ENCODE measurements at regions not wholly inside any gene's neighbourhood (a gene's known extent, or its start where the extent isn't known, plus 50 kb on each side); places are given as distances from the start of the nearest gene placed in this dataset.

DNA sequence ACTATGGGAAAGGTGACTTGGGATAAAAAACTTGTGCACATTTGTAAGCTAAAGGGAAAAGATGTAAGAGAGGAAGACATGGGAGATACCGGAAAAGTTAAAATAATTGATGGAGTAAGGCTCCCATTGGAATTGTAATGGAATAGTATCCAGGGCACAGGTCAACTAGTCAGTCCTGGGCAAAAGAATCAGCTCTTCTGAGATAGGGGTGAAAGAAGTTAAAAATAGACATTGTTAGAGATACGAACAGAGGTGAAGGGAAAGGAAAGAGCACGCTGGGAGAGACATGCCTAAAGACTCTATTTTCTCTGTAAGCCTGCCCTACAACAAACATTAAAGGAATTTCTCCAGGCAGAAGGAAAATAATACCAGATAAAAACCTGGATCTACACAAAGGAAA is 101.6 kb downstream of the SLC41A2 start:
- Histone ChIP-seq H3K4me3 (replicated peaks; ENCODE audit: insufficient read depth, low read length) (no peak overlapping the region), H3K27me3 (ENCODE audit: insufficient read depth, poor library complexity, severe bottlenecking) (no peaks in the 10 kb centered on the region), H3K27ac (replicated peaks) (no peak overlapping the region)
- TF ChIP-seq GABPA (IDR thresholded peaks at IDR 0.05; ENCODE audit: low read depth), result no peak
- TF ChIP-seq SPI1 (IDR thresholded peaks at IDR 0.05; ENCODE audit: borderline replicate concordance, low read depth), result no peak
- TF ChIP-seq, protein P1, sequence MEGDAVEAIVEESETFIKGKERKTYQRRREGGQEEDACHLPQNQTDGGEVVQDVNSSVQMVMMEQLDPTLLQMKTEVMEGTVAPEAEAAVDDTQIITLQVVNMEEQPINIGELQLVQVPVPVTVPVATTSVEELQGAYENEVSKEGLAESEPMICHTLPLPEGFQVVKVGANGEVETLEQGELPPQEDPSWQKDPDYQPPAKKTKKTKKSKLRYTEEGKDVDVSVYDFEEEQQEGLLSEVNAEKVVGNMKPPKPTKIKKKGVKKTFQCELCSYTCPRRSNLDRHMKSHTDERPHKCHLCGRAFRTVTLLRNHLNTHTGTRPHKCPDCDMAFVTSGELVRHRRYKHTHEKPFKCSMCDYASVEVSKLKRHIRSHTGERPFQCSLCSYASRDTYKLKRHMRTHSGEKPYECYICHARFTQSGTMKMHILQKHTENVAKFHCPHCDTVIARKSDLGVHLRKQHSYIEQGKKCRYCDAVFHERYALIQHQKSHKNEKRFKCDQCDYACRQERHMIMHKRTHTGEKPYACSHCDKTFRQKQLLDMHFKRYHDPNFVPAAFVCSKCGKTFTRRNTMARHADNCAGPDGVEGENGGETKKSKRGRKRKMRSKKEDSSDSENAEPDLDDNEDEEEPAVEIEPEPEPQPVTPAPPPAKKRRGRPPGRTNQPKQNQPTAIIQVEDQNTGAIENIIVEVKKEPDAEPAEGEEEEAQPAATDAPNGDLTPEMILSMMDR (IDR thresholded peaks at IDR 0.05; ENCODE audit: insufficient read depth, low read length), result no peak
- TF ChIP-seq, protein P2, sequence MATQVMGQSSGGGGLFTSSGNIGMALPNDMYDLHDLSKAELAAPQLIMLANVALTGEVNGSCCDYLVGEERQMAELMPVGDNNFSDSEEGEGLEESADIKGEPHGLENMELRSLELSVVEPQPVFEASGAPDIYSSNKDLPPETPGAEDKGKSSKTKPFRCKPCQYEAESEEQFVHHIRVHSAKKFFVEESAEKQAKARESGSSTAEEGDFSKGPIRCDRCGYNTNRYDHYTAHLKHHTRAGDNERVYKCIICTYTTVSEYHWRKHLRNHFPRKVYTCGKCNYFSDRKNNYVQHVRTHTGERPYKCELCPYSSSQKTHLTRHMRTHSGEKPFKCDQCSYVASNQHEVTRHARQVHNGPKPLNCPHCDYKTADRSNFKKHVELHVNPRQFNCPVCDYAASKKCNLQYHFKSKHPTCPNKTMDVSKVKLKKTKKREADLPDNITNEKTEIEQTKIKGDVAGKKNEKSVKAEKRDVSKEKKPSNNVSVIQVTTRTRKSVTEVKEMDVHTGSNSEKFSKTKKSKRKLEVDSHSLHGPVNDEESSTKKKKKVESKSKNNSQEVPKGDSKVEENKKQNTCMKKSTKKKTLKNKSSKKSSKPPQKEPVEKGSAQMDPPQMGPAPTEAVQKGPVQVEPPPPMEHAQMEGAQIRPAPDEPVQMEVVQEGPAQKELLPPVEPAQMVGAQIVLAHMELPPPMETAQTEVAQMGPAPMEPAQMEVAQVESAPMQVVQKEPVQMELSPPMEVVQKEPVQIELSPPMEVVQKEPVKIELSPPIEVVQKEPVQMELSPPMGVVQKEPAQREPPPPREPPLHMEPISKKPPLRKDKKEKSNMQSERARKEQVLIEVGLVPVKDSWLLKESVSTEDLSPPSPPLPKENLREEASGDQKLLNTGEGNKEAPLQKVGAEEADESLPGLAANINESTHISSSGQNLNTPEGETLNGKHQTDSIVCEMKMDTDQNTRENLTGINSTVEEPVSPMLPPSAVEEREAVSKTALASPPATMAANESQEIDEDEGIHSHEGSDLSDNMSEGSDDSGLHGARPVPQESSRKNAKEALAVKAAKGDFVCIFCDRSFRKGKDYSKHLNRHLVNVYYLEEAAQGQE (IDR thresholded peaks at IDR 0.05; ENCODE audit: insufficient replicate concordance, low read depth), result no peak
- no peak for TF ChIP-seq POLR2AphosphoS5 (IDR thresholded peaks at IDR 0.05; ENCODE audit: low read depth)
- DNase-seq (ENCODE audit: low read depth in 1 of 2, low spot score in 1 of 2), result no peak

DNA sequence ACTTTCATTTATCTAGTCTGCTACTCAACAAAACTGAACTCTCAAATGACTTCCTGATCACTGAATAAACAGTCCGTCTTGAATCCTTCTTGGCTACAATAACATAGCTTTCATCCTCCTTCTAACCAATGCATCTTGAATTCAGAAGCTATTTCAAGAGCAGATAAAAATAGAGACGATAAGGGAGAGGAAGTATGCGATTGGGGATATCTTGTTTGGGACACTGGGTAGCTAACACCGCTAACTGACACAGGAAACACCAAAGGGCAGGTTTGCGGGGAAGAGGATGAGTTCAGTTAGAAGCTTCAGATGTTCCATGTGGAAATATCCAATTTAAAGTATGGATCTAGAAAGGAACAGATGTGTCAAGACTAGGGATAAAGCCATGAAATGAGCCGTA is 102.5 kb downstream of the SLC41A2 start:
- TF ChIP-seq SPI1 (IDR thresholded peaks at IDR 0.05; ENCODE audit: borderline replicate concordance, low read depth), result no peak
- TF ChIP-seq, protein P1 (IDR thresholded peaks at IDR 0.05; ENCODE audit: insufficient read depth, low read length), result no peak
- TF ChIP-seq, protein P2 (IDR thresholded peaks at IDR 0.05; ENCODE audit: insufficient replicate concordance, low read depth), result no peak
- no peak for TF ChIP-seq GABPA (IDR thresholded peaks at IDR 0.05; ENCODE audit: low read depth)
- TF ChIP-seq POLR2AphosphoS5 (IDR thresholded peaks at IDR 0.05; ENCODE audit: low read depth), result no peak
- no peak for DNase-seq (ENCODE audit: low read depth in 1 of 2, low spot score in 1 of 2)

DNA sequence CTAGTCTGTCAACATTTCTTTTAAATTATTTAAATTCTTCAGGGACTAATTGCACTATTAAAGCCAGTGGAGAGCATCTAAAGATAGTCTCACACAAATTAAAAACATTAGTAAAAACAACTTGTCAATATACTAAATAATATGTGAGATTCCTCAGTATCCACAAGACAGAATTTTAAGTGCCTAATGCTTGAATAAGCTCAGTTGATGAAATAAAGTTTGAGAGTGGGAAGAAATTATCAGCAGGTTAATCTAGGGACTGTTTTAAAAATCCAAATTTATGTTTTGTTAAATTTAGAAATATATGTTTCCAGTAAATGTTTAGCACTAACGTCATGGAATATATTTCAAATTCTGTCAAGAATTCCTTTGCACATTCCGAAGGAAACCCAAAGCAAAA is 105.2 kb downstream of the SLC41A2 start:
- no peak overlapping the region for H3K4me3 ChIP-seq (replicated peaks; ENCODE audit: insufficient read depth, low read length)
- no peak for DNase-seq (ENCODE audit: low read depth in 1 of 2, low spot score in 1 of 2)
- TF ChIP-seq SPI1 (IDR thresholded peaks at IDR 0.05; ENCODE audit: borderline replicate concordance, low read depth) (no peak), POLR2AphosphoS5 (IDR thresholded peaks at IDR 0.05; ENCODE audit: low read depth) (no peak), GABPA (IDR thresholded peaks at IDR 0.05; ENCODE audit: low read depth) (no peak)
- TF ChIP-seq, protein P2 (IDR thresholded peaks at IDR 0.05; ENCODE audit: insufficient replicate concordance, low read depth), result no peak
- TF ChIP-seq, protein P1 (IDR thresholded peaks at IDR 0.05; ENCODE audit: insufficient read depth, low read length), result no peak

More for the DNA sequence above, 102.5 kb downstream of the SLC41A2 start:
- no peak overlapping the region for H3K4me3 ChIP-seq (replicated peaks; ENCODE audit: insufficient read depth, low read length)
- H3K27me3 ChIP-seq (ENCODE audit: insufficient read depth, poor library complexity, severe bottlenecking), result no peaks in the 10 kb centered on the region
- H3K27ac ChIP-seq (replicated peaks), result no peak overlapping the region

More for the DNA sequence above, 105.2 kb downstream of the SLC41A2 start:
- H3K27me3 ChIP-seq (ENCODE audit: insufficient read depth, poor library complexity, severe bottlenecking), result no peaks in the 10 kb centered on the region
- no peak overlapping the region for H3K27ac ChIP-seq (replicated peaks)
